Lower leg skin (tissue), 3 donors: ENCODE measurements at regions not wholly inside any gene's neighbourhood (a gene's known extent, or its start where the extent isn't known, plus 50 kb on each side); places are given as distances from the start of the nearest gene placed in this dataset.

Experiments
- POLR2A ChIP-seq, 2 donors: fragments of 450-650 bp; IDR thresholded peaks; one replicate each; pipeline ENCODE4 v1.6.1; 2016 to 2017; ENCODE audit warnings: antibody characterized with exemption in 2 of 2, mild to moderate bottlenecking in 1 of 2, moderate library complexity in 1 of 2
- TF ChIP-seq, protein P1 (sequence below), 3 donors: fragments of 450-650 bp; IDR thresholded peaks; one replicate each; pipeline ENCODE4 v1.5.1; 2016; ENCODE audit warnings: antibody characterized with exemption in 3 of 3, mild to moderate bottlenecking in 3 of 3, moderate library complexity in 2 of 3

GRCh38 chr1:96074422-96074821 is 647.2 kb upstream of the PTBP2 start:
- no peak for TF ChIP-seq POLR2A (IDR thresholded peaks at IDR 0.05)
- TF ChIP-seq, protein P1, sequence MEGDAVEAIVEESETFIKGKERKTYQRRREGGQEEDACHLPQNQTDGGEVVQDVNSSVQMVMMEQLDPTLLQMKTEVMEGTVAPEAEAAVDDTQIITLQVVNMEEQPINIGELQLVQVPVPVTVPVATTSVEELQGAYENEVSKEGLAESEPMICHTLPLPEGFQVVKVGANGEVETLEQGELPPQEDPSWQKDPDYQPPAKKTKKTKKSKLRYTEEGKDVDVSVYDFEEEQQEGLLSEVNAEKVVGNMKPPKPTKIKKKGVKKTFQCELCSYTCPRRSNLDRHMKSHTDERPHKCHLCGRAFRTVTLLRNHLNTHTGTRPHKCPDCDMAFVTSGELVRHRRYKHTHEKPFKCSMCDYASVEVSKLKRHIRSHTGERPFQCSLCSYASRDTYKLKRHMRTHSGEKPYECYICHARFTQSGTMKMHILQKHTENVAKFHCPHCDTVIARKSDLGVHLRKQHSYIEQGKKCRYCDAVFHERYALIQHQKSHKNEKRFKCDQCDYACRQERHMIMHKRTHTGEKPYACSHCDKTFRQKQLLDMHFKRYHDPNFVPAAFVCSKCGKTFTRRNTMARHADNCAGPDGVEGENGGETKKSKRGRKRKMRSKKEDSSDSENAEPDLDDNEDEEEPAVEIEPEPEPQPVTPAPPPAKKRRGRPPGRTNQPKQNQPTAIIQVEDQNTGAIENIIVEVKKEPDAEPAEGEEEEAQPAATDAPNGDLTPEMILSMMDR (IDR thresholded peaks at IDR 0.05), result no peak
